ENCODE measurements at regions not wholly inside any gene's neighbourhood (a gene's known extent, or its start where the extent isn't known, plus 50 kb on each side); places are given as distances from the start of the nearest gene placed in this dataset.

GRCh38 chr12:72766517-72766916 is 494.3 kb downstream of the TRHDE start:
- DNase-seq (ENCODE audit: low read depth, low spot score): no peak
- Histone ChIP-seq H3K9me3 (ENCODE audit: control insufficient read depth, insufficient read depth, low read length) (no peaks in the 10 kb centered on the region), H3K27ac (ENCODE audit: low read length) (no peak overlapping the region), H3K4me1 (ENCODE audit: control insufficient read depth, insufficient read depth, low read length) (no peaks in the 10 kb centered on the region), H3K4me3 (ENCODE audit: low read length) (no peak overlapping the region), H3K27me3 (ENCODE audit: control insufficient read depth, insufficient read depth, low read length) (no peaks in the 10 kb centered on the region), H3K36me3 (ENCODE audit: control insufficient read depth, insufficient read depth, low read length) (no peaks in the 10 kb centered on the region)
- WGBS (ENCODE audit: insufficient coverage, insufficient read length): no CpG with 5 or more reads among the region's 2 CpGs

DNA sequence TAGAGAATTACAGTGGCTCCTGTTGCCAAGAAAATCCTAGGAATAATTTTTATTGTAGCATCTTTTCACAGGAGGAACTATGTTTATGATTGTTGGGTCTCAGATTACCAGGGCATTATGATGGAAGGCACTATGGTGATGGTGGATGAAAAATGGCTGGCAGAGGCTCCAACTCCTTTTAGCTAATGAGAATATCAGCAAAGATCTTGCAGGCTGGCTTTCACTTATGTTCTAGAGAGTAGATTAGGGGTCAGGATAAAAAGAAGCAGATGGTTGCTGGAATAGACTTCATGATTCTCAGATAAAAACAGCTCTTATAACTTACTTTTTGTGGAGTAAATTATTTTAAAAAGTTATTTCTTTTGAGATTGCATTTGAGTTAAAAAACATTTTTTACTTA is 501.9 kb downstream of the TRHDE start:
- DNase-seq (ENCODE audit: low read depth, low spot score): no peak
- Histone ChIP-seq H3K4me3 (ENCODE audit: low read length) (no peak overlapping the region), H3K36me3 (ENCODE audit: control insufficient read depth, insufficient read depth, low read length) (no peaks in the 10 kb centered on the region)

GRCh38 chr12:72777806-72778205 is 505.6 kb downstream of the TRHDE start:
- Histone ChIP-seq H3K9me3 (ENCODE audit: control insufficient read depth, insufficient read depth, low read length) (no peaks in the 10 kb centered on the region), H3K4me3 (ENCODE audit: low read length) (no peak overlapping the region), H3K27me3 (ENCODE audit: control insufficient read depth, insufficient read depth, low read length) (no peaks in the 10 kb centered on the region), H3K36me3 (ENCODE audit: control insufficient read depth, insufficient read depth, low read length) (no peaks in the 10 kb centered on the region), H3K27ac (ENCODE audit: low read length) (no peak overlapping the region), H3K4me1 (ENCODE audit: control insufficient read depth, insufficient read depth, low read length) (no peaks in the 10 kb centered on the region)
- DNase-seq (ENCODE audit: low read depth, low spot score): no peak
- WGBS (ENCODE audit: insufficient coverage, insufficient read length): no CpG with 5 or more reads among the region's 1 CpG

More for the DNA sequence above, 501.9 kb downstream of the TRHDE start:
- H3K27ac ChIP-seq (ENCODE audit: low read length): no peak overlapping the region
- H3K9me3 ChIP-seq (ENCODE audit: control insufficient read depth, insufficient read depth, low read length): no peaks in the 10 kb centered on the region
- no peaks in the 10 kb centered on the region for H3K4me1 ChIP-seq (ENCODE audit: control insufficient read depth, insufficient read depth, low read length)
- H3K27me3 ChIP-seq (ENCODE audit: control insufficient read depth, insufficient read depth, low read length): no peaks in the 10 kb centered on the region

- WGBS (ENCODE audit: insufficient coverage, insufficient read length): no CpG with 5 or more reads among the region's 1 CpG
- no peak overlapping the region for H3K27ac ChIP-seq (ENCODE audit: low read length)
- DNase-seq (ENCODE audit: low read depth, low spot score): no peak
Observed at GRCh38 chr12:72790273-72790672, 518.1 kb downstream of the TRHDE start.

GRCh38 chr12:72792889-72793288 is 520.7 kb downstream of the TRHDE start:
- WGBS (ENCODE audit: insufficient coverage, insufficient read length): no CpG with 5 or more reads among the region's 3 CpGs
- Histone ChIP-seq H3K4me3 (ENCODE audit: low read length) (no peak overlapping the region), H3K27ac (ENCODE audit: low read length) (no peak overlapping the region)

More at GRCh38 chr12:72790273-72790672, 518.1 kb downstream of the TRHDE start:
- Histone ChIP-seq H3K36me3 (ENCODE audit: control insufficient read depth, insufficient read depth, low read length) (no peaks in the 10 kb centered on the region), H3K4me1 (ENCODE audit: control insufficient read depth, insufficient read depth, low read length) (no peaks in the 10 kb centered on the region), H3K9me3 (ENCODE audit: control insufficient read depth, insufficient read depth, low read length) (no peaks in the 10 kb centered on the region), H3K4me3 (ENCODE audit: low read length) (no peak overlapping the region), H3K27me3 (ENCODE audit: control insufficient read depth, insufficient read depth, low read length) (no peaks in the 10 kb centered on the region)

GRCh38 chr12:72793796-72794195 is 521.6 kb downstream of the TRHDE start:
- H3K27ac ChIP-seq (ENCODE audit: low read length): no peak overlapping the region
- H3K27me3 ChIP-seq (ENCODE audit: control insufficient read depth, insufficient read depth, low read length): no peaks in the 10 kb centered on the region
- no peaks in the 10 kb centered on the region for H3K36me3 ChIP-seq (ENCODE audit: control insufficient read depth, insufficient read depth, low read length)
- no peaks in the 10 kb centered on the region for H3K4me1 ChIP-seq (ENCODE audit: control insufficient read depth, insufficient read depth, low read length)
- no CpG with 5 or more reads among the region's 1 CpG for WGBS (ENCODE audit: insufficient coverage, insufficient read length)
- no peak overlapping the region for H3K4me3 ChIP-seq (ENCODE audit: low read length)
- no peak for DNase-seq (ENCODE audit: low read depth, low spot score)
- no peaks in the 10 kb centered on the region for H3K9me3 ChIP-seq (ENCODE audit: control insufficient read depth, insufficient read depth, low read length)

More at GRCh38 chr12:72792889-72793288, 520.7 kb downstream of the TRHDE start:
- no peaks in the 10 kb centered on the region for H3K9me3 ChIP-seq (ENCODE audit: control insufficient read depth, insufficient read depth, low read length)
- no peaks in the 10 kb centered on the region for H3K27me3 ChIP-seq (ENCODE audit: control insufficient read depth, insufficient read depth, low read length)
- no peaks in the 10 kb centered on the region for H3K4me1 ChIP-seq (ENCODE audit: control insufficient read depth, insufficient read depth, low read length)
- no peaks in the 10 kb centered on the region for H3K36me3 ChIP-seq (ENCODE audit: control insufficient read depth, insufficient read depth, low read length)
- no peak for DNase-seq (ENCODE audit: low read depth, low spot score)

GRCh38 chr12:72815421-72815820 is 543.3 kb downstream of the TRHDE start:
- Histone ChIP-seq H3K27me3 (ENCODE audit: control insufficient read depth, insufficient read depth, low read length) (no peaks in the 10 kb centered on the region), H3K4me1 (ENCODE audit: control insufficient read depth, insufficient read depth, low read length) (no peaks in the 10 kb centered on the region), H3K9me3 (ENCODE audit: control insufficient read depth, insufficient read depth, low read length) (no peaks in the 10 kb centered on the region), H3K4me3 (ENCODE audit: low read length) (no peak overlapping the region), H3K27ac (ENCODE audit: low read length) (no peak overlapping the region), H3K36me3 (ENCODE audit: control insufficient read depth, insufficient read depth, low read length) (no peaks in the 10 kb centered on the region)
- no peak for DNase-seq (ENCODE audit: low read depth, low spot score)

DNA sequence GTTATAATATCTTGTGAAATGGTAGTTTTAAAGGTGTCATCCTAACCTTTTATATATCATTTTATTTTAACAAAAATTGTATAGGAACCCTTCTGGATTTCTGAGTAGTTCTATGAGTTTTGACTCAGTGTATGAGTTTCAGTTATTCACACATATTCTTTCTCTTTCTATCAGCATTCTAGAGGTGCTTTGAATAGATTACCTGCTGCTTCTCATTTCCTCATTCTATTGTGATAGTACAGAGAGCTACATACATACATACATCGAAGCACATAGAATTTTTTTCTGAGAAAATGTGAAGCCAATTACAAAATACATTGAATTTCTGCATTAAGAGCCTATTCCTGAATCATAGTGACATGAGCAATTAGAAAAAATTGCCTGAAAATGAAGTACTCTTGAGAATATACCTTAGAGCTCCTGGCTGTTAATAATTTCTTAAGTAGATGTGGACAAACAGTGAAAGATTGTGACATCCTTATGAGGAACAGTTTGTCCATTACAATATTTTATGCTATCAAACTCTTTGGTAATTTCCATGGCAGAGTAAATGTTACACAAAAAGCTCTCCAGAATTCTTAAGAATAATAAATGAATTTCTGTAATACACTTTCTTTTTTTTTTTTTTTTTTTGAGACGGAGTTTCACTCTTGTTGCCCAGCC is 556.6 kb downstream of the TRHDE start:
- Histone ChIP-seq H3K27ac (ENCODE audit: low read length) (no peak overlapping the region), H3K4me1 (ENCODE audit: control insufficient read depth, insufficient read depth, low read length) (no peaks in the 10 kb centered on the region), H3K36me3 (ENCODE audit: control insufficient read depth, insufficient read depth, low read length) (no peaks in the 10 kb centered on the region), H3K4me3 (ENCODE audit: low read length) (no peak overlapping the region), H3K27me3 (ENCODE audit: control insufficient read depth, insufficient read depth, low read length) (no peaks in the 10 kb centered on the region), H3K9me3 (ENCODE audit: control insufficient read depth, insufficient read depth, low read length) (no peaks in the 10 kb centered on the region)
- no CpG with 5 or more reads among the region's 2 CpGs for WGBS (ENCODE audit: insufficient coverage, insufficient read length)
- no peak for DNase-seq (ENCODE audit: low read depth, low spot score)

- DNase-seq (ENCODE audit: low read depth, low spot score): no peak
- no peaks in the 10 kb centered on the region for H3K4me1 ChIP-seq (ENCODE audit: control insufficient read depth, insufficient read depth, low read length)
- H3K27ac ChIP-seq (ENCODE audit: low read length): no peak overlapping the region
- no peaks in the 10 kb centered on the region for H3K36me3 ChIP-seq (ENCODE audit: control insufficient read depth, insufficient read depth, low read length)
- H3K4me3 ChIP-seq (ENCODE audit: low read length): no peak overlapping the region
- no peaks in the 10 kb centered on the region for H3K9me3 ChIP-seq (ENCODE audit: control insufficient read depth, insufficient read depth, low read length)
- WGBS (ENCODE audit: insufficient coverage, insufficient read length): no CpG with 5 or more reads among the region's 1 CpG
- no peaks in the 10 kb centered on the region for H3K27me3 ChIP-seq (ENCODE audit: control insufficient read depth, insufficient read depth, low read length)
Observed at GRCh38 chr12:72829838-72830237, 557.7 kb downstream of the TRHDE start.

DNA sequence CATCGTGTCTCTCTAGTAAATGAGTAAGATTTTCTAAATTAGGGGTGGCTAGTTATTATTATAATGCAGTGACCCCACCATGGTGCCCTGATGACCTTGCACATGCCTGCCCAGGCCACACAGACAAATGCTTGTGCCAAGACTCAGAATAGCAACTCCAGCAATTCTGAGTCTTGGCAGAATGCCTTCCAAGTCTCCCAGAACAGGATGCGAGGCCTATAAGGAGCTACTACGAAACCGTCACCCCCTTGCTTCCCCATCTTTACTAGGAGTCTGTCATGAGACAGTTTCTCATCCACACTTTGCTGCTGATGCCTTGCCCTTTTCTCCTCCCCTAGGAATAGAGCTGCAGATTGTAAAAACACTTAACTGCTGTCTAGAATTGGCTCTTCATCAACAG is 559.9 kb downstream of the TRHDE start:
- WGBS (ENCODE audit: insufficient coverage, insufficient read length): 100% methylated on average over 1 of the region's 4 CpGs
- DNase-seq (ENCODE audit: low read depth, low spot score): no peak

DNA sequence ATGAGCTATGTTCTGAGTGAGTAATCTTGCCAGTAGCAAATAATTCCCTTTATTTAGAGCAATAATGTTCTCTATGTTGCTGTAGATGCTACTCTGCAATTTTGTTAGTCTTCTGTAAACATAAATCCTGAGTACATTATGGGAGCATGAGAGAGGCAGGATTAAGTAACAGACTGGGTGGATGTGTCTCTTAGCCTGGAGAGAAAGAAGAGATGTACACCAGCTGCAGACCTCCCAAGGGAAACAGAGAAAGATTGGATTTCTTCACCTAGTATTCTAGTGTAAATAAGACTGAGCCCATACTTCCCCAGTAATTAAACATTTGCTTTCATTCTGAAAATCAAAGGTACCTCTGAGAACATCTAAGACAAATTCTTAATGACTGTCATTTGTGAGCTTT is 564.0 kb downstream of the TRHDE start:
- Histone ChIP-seq H3K9me3 (ENCODE audit: control insufficient read depth, insufficient read depth, low read length) (no peaks in the 10 kb centered on the region), H3K27ac (ENCODE audit: low read length) (no peak overlapping the region), H3K4me3 (ENCODE audit: low read length) (no peak overlapping the region), H3K4me1 (ENCODE audit: control insufficient read depth, insufficient read depth, low read length) (no peaks in the 10 kb centered on the region), H3K36me3 (ENCODE audit: control insufficient read depth, insufficient read depth, low read length) (no peaks in the 10 kb centered on the region), H3K27me3 (ENCODE audit: control insufficient read depth, insufficient read depth, low read length) (no peaks in the 10 kb centered on the region)
- DNase-seq (ENCODE audit: low read depth, low spot score): no peak

More for the DNA sequence above, 559.9 kb downstream of the TRHDE start:
- Histone ChIP-seq H3K4me3 (ENCODE audit: low read length) (no peak overlapping the region), H3K27ac (ENCODE audit: low read length) (no peak overlapping the region), H3K9me3 (ENCODE audit: control insufficient read depth, insufficient read depth, low read length) (no peaks in the 10 kb centered on the region), H3K4me1 (ENCODE audit: control insufficient read depth, insufficient read depth, low read length) (no peaks in the 10 kb centered on the region), H3K27me3 (ENCODE audit: control insufficient read depth, insufficient read depth, low read length) (no peaks in the 10 kb centered on the region), H3K36me3 (ENCODE audit: control insufficient read depth, insufficient read depth, low read length) (no peaks in the 10 kb centered on the region)

Data from iPS DF 6.9 (cell line).